H9 (cell line): ENCODE measurements at regions not wholly inside any gene's neighbourhood (a gene's known extent, or its start where the extent isn't known, plus 50 kb on each side); places are given as distances from the start of the nearest gene placed in this dataset.

Source experiments
- DNase-seq: peaks from one replicate; pipeline ENCODE4 v3.0.0-alpha.2; 2017
- H2AFZ ChIP-seq: one replicate; pipeline ENCODE4 v1.6.1; 2013; ENCODE audit warnings: mild to moderate bottlenecking, low read length, control low read depth, moderate library complexity
- H2AK5ac ChIP-seq: 2 replicates; pipeline ENCODE4 v1.6.1; 2013; ENCODE audit warnings: low read length, control low read depth, mixed read lengths; ENCODE audit not compliant: insufficient read length
- H2BK120ac ChIP-seq: one replicate; pipeline ENCODE4 v1.6.1; 2013; ENCODE audit warnings: low read depth, mild to moderate bottlenecking, low read length, control low read depth, inconsistent platforms; ENCODE audit not compliant: poor library complexity, severe bottlenecking
- H2BK12ac ChIP-seq: 2 replicates; pipeline ENCODE4 v1.6.1; 2013; ENCODE audit warnings: low read length, control low read depth, mixed read lengths, low read depth; ENCODE audit not compliant: insufficient read length
- H2BK15ac ChIP-seq: 2 replicates; pipeline ENCODE4 v1.6.1; 2013; ENCODE audit warnings: low read depth, low read length, control low read depth
- H2BK20ac ChIP-seq: one replicate; pipeline ENCODE4 v1.6.1; 2013; ENCODE audit warnings: low read depth, mild to moderate bottlenecking, low read length, control low read depth, inconsistent platforms; ENCODE audit not compliant: poor library complexity, severe bottlenecking
- H2BK5ac ChIP-seq: 2 replicates; pipeline ENCODE4 v1.6.1; 2013; ENCODE audit warnings: low read length, control low read depth, mixed read lengths; ENCODE audit not compliant: insufficient read length
- H3K14ac ChIP-seq: 2 replicates; pipeline ENCODE4 v1.6.1; 2013; ENCODE audit warnings: low read length, control low read depth; ENCODE audit not compliant: insufficient read depth
- H3K18ac ChIP-seq: 2 replicates; pipeline ENCODE4 v1.6.1; 2013; ENCODE audit warnings: low read depth, mild to moderate bottlenecking, mixed read lengths, low read length, control low read depth; ENCODE audit not compliant: insufficient read length
- H3K23ac ChIP-seq: 2 replicates; pipeline ENCODE4 v1.6.1; 2013; ENCODE audit warnings: low read length, control low read depth, mixed read lengths, low read depth; ENCODE audit not compliant: insufficient read length
- H3K23me2 ChIP-seq: 2 replicates; pipeline ENCODE4 v1.6.1; 2013; ENCODE audit warnings: low read depth, mild to moderate bottlenecking, mixed read lengths, low read length, control low read depth; ENCODE audit not compliant: insufficient read length, poor library complexity, severe bottlenecking
- H3K27ac ChIP-seq: 2 replicates; pipeline ENCODE4 v1.5.1; 2013; ENCODE audit warnings: low read length, control low read depth, mixed read lengths, low read depth; ENCODE audit not compliant: insufficient read length
- H3K27me3 ChIP-seq: 2 replicates; pipeline ENCODE4 v1.6.1; 2013; ENCODE audit warnings: low read length, control low read depth, inconsistent platforms; ENCODE audit not compliant: insufficient read depth
- H3K4ac ChIP-seq: 2 replicates; pipeline ENCODE4 v1.6.1; 2013; ENCODE audit warnings: low read depth, mild to moderate bottlenecking, control low read depth, inconsistent platforms, low read length, moderate library complexity
- H3K4me1 ChIP-seq: 2 replicates; pipeline ENCODE4 v1.6.1; 2013; ENCODE audit warnings: low read length, control low read depth, inconsistent platforms; ENCODE audit not compliant: insufficient read depth
- H3K4me2 ChIP-seq: 2 replicates; pipeline ENCODE4 v1.6.1; 2013; ENCODE audit warnings: low read length, control low read depth, mixed read lengths; ENCODE audit not compliant: insufficient read length, insufficient read depth
- H3K56ac ChIP-seq: 2 replicates; pipeline ENCODE4 v1.6.1; 2013; ENCODE audit warnings: low read depth, mild to moderate bottlenecking, mixed read lengths, low read length, control low read depth; ENCODE audit not compliant: insufficient read length
- H3K79me1 ChIP-seq: 2 replicates; pipeline ENCODE4 v1.6.1; 2013; ENCODE audit warnings: low read depth, mild to moderate bottlenecking, moderate library complexity, low read length, control low read depth, inconsistent platforms; ENCODE audit not compliant: insufficient read depth, poor library complexity, severe bottlenecking
- H3K79me2 ChIP-seq: 2 replicates; pipeline ENCODE4 v1.6.1; 2013; ENCODE audit warnings: low read length, control low read depth, inconsistent platforms; ENCODE audit not compliant: insufficient read depth
- H3K9ac ChIP-seq: 2 replicates; pipeline ENCODE4 v1.6.1; 2013; ENCODE audit warnings: low read length, control low read depth, mixed read lengths; ENCODE audit not compliant: insufficient read length; ENCODE audit errors: extremely low read depth
- H3K9me3 ChIP-seq: one replicate; pipeline ENCODE4 v1.6.1; 2013; ENCODE audit warnings: low read depth, low read length, inconsistent platforms; ENCODE audit not compliant: control insufficient read depth
- H3T11ph ChIP-seq: one replicate; pipeline ENCODE4 v1.6.1; 2013; ENCODE audit warnings: mild to moderate bottlenecking, low read length, control low read depth, inconsistent platforms
- H4K20me1 ChIP-seq: one replicate; pipeline ENCODE4 v1.6.1; 2013; ENCODE audit not compliant: control insufficient read depth, insufficient read length, insufficient read depth
- H4K5ac ChIP-seq: 2 replicates; pipeline ENCODE4 v1.6.1; 2013; ENCODE audit warnings: low read depth, mild to moderate bottlenecking, mixed read lengths, low read length, control low read depth; ENCODE audit not compliant: insufficient read length
- H4K8ac ChIP-seq: replicated peaks from 2 replicates; pipeline ENCODE4 v1.6.1; 2013; ENCODE audit warnings: low read length, control low read depth, mixed read lengths, low read depth; ENCODE audit not compliant: insufficient read length
- H4K91ac ChIP-seq: 2 replicates; pipeline ENCODE4 v1.6.1; 2013; ENCODE audit warnings: low read depth, mild to moderate bottlenecking, moderate library complexity, mixed read lengths, low read length, control low read depth; ENCODE audit not compliant: insufficient read length
- H3K27ac Mint-ChIP-seq, 3 experiments: 2 replicates in 2 of 3; 3 replicates in 1 of 3; pipeline ENCODE4 v1.8.0; 2020 to 2021; ENCODE audit warnings: mixed read lengths in 3 of 3, mild to moderate bottlenecking in 1 of 3, moderate library complexity in 1 of 3
- H3K27me3 Mint-ChIP-seq: 2 replicates; pipeline ENCODE4 v1.8.0; 2021; ENCODE audit warnings: low read depth, mild to moderate bottlenecking, moderate library complexity, mixed read lengths
- H3K36me3 Mint-ChIP-seq, 3 experiments: 2 replicates in 2 of 3; 3 replicates in 1 of 3; pipeline ENCODE4 v1.8.0; 2020 to 2021; ENCODE audit warnings: low read depth in 3 of 3, mixed read lengths in 3 of 3; ENCODE audit not compliant: insufficient read depth in 1 of 3
- H3K4me1 Mint-ChIP-seq, 2 experiments: 2 replicates each; pipeline ENCODE4 v1.8.0; 2020; ENCODE audit warnings: mixed read lengths in 2 of 2
- H3K4me3 Mint-ChIP-seq, 2 experiments: 2 replicates in 1 of 2; 3 replicates in 1 of 2; pipeline ENCODE4 v1.8.0; 2020 to 2021; ENCODE audit warnings: mild to moderate bottlenecking in 2 of 2, mixed read lengths in 2 of 2, moderate library complexity in 1 of 2
- H3K9me3 Mint-ChIP-seq, 2 experiments: 2 replicates in 1 of 2; 3 replicates in 1 of 2; pipeline ENCODE4 v1.8.0; 2020; ENCODE audit warnings: mild to moderate bottlenecking in 2 of 2, mixed read lengths in 2 of 2, moderate library complexity in 1 of 2
- CTCF ChIP-seq: fragments of 200-600 bp; sonication (generic); conservative IDR thresholded peaks from 3 replicates; pipeline ENCODE4 v1.8.0; 2021; ENCODE audit warnings: antibody characterized with exemption, mild to moderate bottlenecking
- WGBS: extraction: QIAGEN DNeasy Blood & Tissue Kit; methylation state at CpG from one replicate; pipeline ENCODE4 v1.1.7; 2013; ENCODE audit warnings: missing lambda C conversion rate, low lambda C conversion rate, mixed read lengths; ENCODE audit not compliant: insufficient read length; ENCODE audit errors: extremely low coverage; 5-methylcytosine and 5-hydroxymethylcytosine counted together

GRCh38 chr4:127469542-127469941 lies 163.2 kb upstream of the INTU start:
- Histone ChIP-seq H3K27ac (no peak overlapping the region), H2AFZ (no peak overlapping the region), H2BK120ac (no peak overlapping the region), H3K4ac (no peak overlapping the region), H3T11ph (no peak overlapping the region), H2BK20ac (no peak overlapping the region), H4K20me1 (no peaks in the 10 kb centered on the region), H2BK12ac (no peak overlapping the region), H3K27me3 (no peaks in the 10 kb centered on the region), H3K9ac (no peak overlapping the region), H4K91ac (no peak overlapping the region), H3K56ac (no peak overlapping the region), H2BK15ac (no peak overlapping the region), H3K4me2 (no peak overlapping the region), H3K18ac (no peak overlapping the region), H3K23me2 (no peaks in the 10 kb centered on the region), H2BK5ac (no peak overlapping the region), H3K9me3 (no peaks in the 10 kb centered on the region), H4K5ac (no peak overlapping the region), H3K79me2 (no peaks in the 10 kb centered on the region), H3K79me1 (no peaks in the 10 kb centered on the region), H4K8ac (no peak overlapping the region), H3K4me1 (no peaks in the 10 kb centered on the region), H3K23ac (no peak overlapping the region), H2AK5ac (no peak overlapping the region), H3K14ac (no peak overlapping the region)
- Mint-ChIP-seq H3K9me3 (peaks cover 18 to 26% of the 10 kb centered on the region in 2 experiments), H3K36me3 (peaks cover 7 to 23% (median 15%) of the 10 kb centered on the region in 3 experiments; a peak in 6 of 7 replicates), H3K27me3 (no peaks in the 10 kb centered on the region; the same call in 1 of the 2 replicates), H3K27ac (no peak overlapping the region), H3K4me3 (no peak overlapping the region), H3K4me1 (no peaks in the 10 kb centered on the region)
- no peak for TF ChIP-seq CTCF
- no peak for DNase-seq
- no CpG with 5 or more reads among the region's 1 CpG for WGBS
